A673 (cell line): ENCODE measurements at regions not wholly inside any gene's neighbourhood (a gene's known extent, or its start where the extent isn't known, plus 50 kb on each side); places are given as distances from the start of the nearest gene placed in this dataset.

ENCODE experiments used
- EZH2 ChIP-seq: fragments of 200-600 bp; sonication (generic); IDR thresholded peaks from 2 replicates; pipeline ENCODE4 v1.6.1; 2017; ENCODE audit warnings: borderline replicate concordance, low read depth, mild to moderate bottlenecking, mixed read lengths, antibody characterized with exemption, low read length; ENCODE audit not compliant: poor library complexity, severe bottlenecking
- TF ChIP-seq, protein P1 (sequence below): fragments of 300-800, 200-600 bp; sonication (generic); conservative IDR thresholded peaks from 2 replicates; pipeline ENCODE4 v1.5.1; 2017; ENCODE audit warnings: low read depth, mild to moderate bottlenecking, antibody characterized with exemption, low read length, moderate library complexity, mixed read lengths

GRCh38 chrX:117147249-117147648 lies 684.5 kb upstream of the CT83 start:
- TF ChIP-seq, protein P1, sequence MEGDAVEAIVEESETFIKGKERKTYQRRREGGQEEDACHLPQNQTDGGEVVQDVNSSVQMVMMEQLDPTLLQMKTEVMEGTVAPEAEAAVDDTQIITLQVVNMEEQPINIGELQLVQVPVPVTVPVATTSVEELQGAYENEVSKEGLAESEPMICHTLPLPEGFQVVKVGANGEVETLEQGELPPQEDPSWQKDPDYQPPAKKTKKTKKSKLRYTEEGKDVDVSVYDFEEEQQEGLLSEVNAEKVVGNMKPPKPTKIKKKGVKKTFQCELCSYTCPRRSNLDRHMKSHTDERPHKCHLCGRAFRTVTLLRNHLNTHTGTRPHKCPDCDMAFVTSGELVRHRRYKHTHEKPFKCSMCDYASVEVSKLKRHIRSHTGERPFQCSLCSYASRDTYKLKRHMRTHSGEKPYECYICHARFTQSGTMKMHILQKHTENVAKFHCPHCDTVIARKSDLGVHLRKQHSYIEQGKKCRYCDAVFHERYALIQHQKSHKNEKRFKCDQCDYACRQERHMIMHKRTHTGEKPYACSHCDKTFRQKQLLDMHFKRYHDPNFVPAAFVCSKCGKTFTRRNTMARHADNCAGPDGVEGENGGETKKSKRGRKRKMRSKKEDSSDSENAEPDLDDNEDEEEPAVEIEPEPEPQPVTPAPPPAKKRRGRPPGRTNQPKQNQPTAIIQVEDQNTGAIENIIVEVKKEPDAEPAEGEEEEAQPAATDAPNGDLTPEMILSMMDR: no peak
- TF ChIP-seq EZH2: no peak
